Activated CD4-positive, alpha-beta T cell treated with anti-CD3 and anti-CD28 coated beads for 4 hours (primary cell): ENCODE measurements at regions not wholly inside any gene's neighbourhood (a gene's known extent, or its start where the extent isn't known, plus 50 kb on each side); places are given as distances from the start of the nearest gene placed in this dataset.
"Not testable (repeated sequence)": the region's sequence is repeated elsewhere in the genome, so short reads cannot be mapped to it uniquely, and the experiment has no call there.

Experiments
- DNase-seq, 2 donors: peaks; one replicate each; pipeline ENCODE4 v3.0.0-alpha.2; 2020

GRCh38 chr7:68733219-68734153 is 864.8 kb upstream of the AUTS2 start:
- no peak for DNase-seq

GRCh38 chr7:68734431-68734830 is 863.8 kb upstream of the AUTS2 start:
- DNase-seq, result no peak

- no peak for DNase-seq
These were observed 859.0 kb upstream of the AUTS2 start for GRCh38 chr7:68739306-68739705.

- DNase-seq, result no peak
These were observed 854.2 kb upstream of the AUTS2 start for GRCh38 chr7:68744036-68744435.

GRCh38 chr7:68748934-68749900 is 849.1 kb upstream of the AUTS2 start:
- no peak for DNase-seq

GRCh38 chr7:68752485-68753178 is 845.6 kb upstream of the AUTS2 start:
- DNase-seq, result no peak

GRCh38 chr7:68754414-68754813 is 843.9 kb upstream of the AUTS2 start:
- DNase-seq, result no peak

- no peak for DNase-seq
These were observed 841.2 kb upstream of the AUTS2 start for GRCh38 chr7:68756986-68757495.

GRCh38 chr7:68760556-68760955 is 837.7 kb upstream of the AUTS2 start:
- no peak for DNase-seq

GRCh38 chr7:68767462-68767861 is 830.8 kb upstream of the AUTS2 start:
- DNase-seq, result no peak

- DNase-seq, result no peak
These were observed 827.6 kb upstream of the AUTS2 start for GRCh38 chr7:68770649-68771048.

- DNase-seq, result no peak
These were observed 821.9 kb upstream of the AUTS2 start for GRCh38 chr7:68776326-68776725.

GRCh38 chr7:68783684-68784083 is 814.6 kb upstream of the AUTS2 start:
- no peak for DNase-seq

GRCh38 chr7:68785036-68785435 is 813.2 kb upstream of the AUTS2 start:
- DNase-seq, result no peak

- no peak for DNase-seq
These were observed 810.7 kb upstream of the AUTS2 start for GRCh38 chr7:68787566-68787965.

- DNase-seq, result not testable (repeated sequence)
These were observed 809.7 kb upstream of the AUTS2 start for GRCh38 chr7:68788529-68788928.

- DNase-seq, result no peak
These were observed 808.7 kb upstream of the AUTS2 start for GRCh38 chr7:68789597-68789996.

GRCh38 chr7:68792351-68792750 is 805.9 kb upstream of the AUTS2 start:
- no peak for DNase-seq

GRCh38 chr7:68793513-68793912 is 804.8 kb upstream of the AUTS2 start:
- DNase-seq, result no peak

GRCh38 chr7:68800316-68800715 is 798.0 kb upstream of the AUTS2 start:
- no peak for DNase-seq

GRCh38 chr7:68805159-68805558 is 793.1 kb upstream of the AUTS2 start:
- no peak for DNase-seq

- DNase-seq, result no peak
These were observed 790.6 kb upstream of the AUTS2 start for GRCh38 chr7:68807666-68808065.
